IPS DF 19.7 (cell line): ENCODE measurements at regions not wholly inside any gene's neighbourhood (a gene's known extent, or its start where the extent isn't known, plus 50 kb on each side); places are given as distances from the start of the nearest gene placed in this dataset.

ENCODE experiments used
- DNase-seq: peaks from one replicate; pipeline ENCODE4 v3.0.0-alpha.2; 2013; ENCODE audit warnings: low read depth, low spot score

DNA sequence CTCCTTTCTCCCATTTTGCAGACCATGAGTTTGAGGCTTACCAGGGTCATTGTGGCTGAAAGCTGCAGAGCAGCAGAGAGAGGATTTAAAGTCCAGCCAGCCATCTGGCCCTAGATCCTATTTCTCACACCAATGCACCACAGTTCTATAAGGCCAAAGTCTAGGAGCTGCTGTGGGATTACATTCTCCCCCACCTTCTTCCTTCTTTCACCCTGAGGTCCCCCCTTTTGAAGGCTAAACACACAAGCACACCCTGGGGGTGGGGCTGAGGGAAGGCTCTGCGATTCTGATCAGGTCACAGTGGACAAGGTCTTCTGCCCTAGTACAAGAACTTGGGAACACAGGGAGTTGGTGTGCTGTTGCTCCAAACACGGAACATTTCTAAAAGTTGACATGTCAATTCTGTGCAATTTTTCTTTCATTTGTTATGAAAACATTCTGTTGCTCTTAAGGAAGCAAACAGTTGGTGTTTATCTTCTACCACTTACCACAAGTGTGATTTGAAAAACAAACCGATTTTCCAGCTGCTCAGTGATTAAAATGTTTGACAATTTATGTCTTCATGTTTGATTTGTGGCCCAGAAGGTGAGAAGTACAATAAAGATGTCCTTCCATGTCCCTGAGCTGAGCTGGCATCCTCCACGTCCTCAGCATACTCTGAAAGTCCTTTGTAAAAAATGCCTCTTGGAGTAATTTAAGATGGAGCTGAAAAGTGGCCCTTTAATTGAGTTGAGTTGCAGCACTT, 271.6 kb upstream of the PPP2R2D start:
- DNase-seq = no peak

DNA sequence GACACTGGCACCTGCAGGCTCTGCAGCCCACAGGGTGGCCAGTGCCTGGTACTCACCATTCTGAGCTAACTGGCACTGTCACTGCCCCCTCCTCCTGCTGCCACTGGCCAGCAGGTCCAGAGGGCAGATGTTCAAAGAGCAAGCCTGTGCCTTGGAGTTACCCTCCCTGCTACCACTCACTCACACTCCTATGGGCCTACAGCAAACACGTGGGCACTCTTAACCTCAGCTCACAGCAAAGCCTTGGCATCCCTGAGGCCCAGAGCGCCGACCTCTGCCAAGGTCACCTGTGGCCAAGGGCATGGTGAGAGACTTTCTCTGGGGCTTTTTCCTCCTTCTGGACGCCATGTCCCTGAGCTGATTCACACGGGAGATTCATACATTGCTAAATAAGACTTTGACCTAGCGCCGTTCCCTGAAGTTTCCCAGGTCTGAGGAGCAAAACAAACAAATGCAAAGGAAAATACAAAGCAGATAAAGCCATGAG, 270.0 kb upstream of the PPP2R2D start:
- no peak for DNase-seq

DNA sequence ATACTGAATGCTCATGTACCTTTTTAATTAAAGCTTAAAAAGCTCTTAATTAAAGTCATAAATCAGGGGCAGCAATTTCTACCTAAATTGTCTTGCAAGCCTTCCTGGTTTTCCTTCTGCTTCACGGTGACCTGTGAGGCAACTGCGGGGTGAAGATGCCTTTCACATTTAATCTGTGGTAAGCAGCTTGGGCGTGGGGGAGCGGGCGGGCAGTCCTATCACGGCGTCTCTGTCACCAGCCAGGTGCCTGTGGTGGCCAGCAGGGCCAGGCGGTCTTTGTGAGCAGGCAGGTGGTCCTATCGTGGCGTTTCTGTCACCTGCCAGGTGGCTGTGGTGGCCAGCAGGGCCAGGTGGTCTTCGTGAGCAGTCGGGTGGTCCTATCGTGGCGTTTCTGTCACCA, 269.2 kb upstream of the PPP2R2D start:
- no peak for DNase-seq

GRCh38 chr10:131635564-131636015, 265.2 kb upstream of the PPP2R2D start:
- DNase-seq = no peak

DNA sequence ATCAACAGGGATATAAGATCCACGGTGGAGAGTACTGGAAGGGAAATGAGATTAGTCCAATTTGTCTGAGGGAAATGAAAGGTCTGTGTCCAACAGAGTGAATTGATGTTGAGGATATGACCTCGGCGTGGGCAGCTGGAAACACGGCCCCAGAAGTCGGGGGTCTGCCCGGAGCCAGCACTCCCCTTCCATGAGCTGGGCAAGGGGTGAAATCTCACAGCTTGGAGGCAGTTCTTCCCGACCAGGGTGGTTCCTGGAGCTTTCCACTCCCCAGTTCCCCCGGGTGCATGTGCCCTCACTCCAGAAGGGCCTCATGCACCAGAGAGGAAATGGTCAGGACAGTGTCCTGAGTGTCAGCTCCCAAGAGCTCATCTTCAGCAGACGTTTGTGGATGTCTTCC, 264.7 kb upstream of the PPP2R2D start:
- DNase-seq = no peak

GRCh38 chr10:131636841-131637724, 263.7 kb upstream of the PPP2R2D start:
- DNase-seq = no peak

DNA sequence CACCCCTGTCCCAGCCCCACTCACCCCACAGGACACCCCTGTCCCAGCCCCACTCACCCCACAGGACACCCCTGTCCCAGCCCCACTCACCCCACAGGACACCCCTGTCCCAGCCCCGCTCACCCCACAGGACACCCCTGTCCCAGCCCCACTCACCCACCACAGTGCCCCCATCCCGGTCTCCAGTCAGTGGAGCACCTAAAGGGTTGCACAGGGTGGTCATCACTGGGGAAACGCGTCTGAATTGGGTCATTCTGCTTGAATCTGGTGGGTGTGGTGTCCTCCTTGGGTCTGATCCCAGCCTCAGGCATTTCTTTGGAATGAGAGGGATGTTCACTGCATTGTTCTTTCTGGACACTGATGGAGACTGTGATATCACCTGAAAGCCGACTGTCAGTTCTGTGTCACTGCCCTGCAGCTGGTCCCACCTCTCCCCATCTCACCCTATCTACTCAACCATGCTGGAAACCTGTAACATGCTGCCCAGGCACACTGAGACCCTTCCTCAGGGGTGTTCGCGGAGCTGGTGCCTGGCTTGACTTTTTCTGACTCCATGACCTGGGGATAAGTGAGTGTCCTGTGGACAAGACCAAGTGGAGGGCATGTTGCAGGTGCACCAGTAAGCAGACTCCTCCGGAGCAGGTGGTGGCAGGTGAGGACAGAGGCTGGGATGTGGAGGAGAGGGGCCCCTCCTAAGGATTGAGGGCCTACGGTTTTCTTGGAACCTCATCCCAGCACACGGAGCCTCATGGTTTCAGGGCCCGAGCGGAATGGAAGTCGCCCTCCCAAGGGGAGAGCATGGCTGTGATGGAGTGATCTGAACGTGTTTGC, 262.5 kb upstream of the PPP2R2D start:
- DNase-seq = no peak

DNA sequence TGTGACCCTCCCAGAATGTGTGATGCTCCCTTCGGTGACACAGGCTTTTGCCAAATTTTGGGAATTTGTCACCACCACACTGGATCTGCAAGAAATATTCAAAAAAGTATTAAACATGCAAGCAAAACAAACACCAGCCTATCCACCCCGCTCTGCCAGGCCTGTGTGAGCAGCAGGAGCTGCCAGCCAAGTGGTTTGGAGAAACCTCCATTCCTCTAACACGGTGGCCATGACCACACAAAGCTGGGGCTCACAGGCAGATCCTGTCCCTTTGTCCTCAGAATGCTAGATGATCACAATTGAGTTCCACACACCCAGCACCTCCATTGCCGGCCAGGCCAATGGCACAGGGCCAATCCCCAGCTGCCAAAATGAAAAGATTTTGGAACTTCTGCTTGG, 261.9 kb upstream of the PPP2R2D start:
- no peak for DNase-seq

GRCh38 chr10:131640045-131640644, 260.7 kb upstream of the PPP2R2D start:
- DNase-seq = no peak

DNA sequence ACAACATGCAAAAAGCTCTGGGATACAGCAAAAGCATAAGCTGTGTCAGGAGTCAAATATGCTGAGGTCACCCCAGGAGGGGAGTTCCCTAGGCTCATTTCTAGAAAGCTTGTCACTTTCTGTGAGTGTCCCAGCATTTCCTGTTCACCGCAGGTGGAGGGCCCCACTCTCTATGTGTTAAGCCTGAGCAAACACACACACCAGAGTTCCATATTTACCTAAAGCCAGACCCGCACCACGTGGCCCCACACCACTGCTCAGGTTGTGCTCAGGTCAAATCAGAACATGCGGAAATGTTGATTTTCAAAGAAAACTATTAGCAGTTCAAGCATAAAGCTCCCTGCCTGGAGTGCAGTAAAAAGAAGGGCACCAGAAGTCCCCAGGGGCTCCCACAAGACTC, 259.6 kb upstream of the PPP2R2D start:
- no peak for DNase-seq

DNA sequence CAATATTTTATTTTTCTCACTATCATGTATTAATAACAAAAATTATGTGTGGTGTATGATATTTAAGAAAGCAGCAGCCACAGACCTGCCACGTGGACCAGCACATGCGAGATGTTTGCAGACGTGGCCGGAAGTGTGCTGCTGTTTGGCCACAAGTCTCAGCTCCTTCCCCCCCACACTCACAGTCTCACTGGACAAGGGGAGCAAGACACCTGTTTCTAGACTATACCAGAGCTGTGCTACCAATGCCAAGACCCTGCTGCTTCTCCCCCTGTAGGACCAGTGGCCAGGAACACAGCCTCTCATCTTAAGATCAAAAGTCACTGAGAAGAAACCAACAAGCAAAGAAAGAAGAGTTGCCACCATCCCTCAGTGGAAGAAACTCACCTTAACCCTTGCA, 258.9 kb upstream of the PPP2R2D start:
- DNase-seq = no peak

GRCh38 chr10:131642966-131643365, 257.8 kb upstream of the PPP2R2D start:
- no peak for DNase-seq

DNA sequence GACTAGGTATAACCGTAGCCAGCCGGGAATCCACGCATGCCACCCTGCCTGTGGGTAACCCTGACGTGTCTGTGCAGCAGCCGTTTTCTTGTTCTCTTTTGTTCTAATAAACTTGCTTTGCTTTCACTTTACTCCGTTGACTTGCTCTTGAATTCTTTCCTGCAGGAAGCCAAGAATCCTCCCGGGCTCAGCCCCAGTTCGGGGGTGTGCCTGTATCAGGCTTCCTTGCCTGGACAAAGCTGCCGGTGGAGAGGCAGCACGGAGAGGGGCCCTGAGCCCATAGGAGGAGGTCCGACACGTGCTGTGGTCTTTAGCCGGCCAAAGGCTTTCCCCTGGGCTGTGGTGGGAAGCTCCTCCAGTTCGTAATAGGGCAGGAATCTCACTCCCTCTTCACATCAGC, 256.5 kb upstream of the PPP2R2D start:
- no peak for DNase-seq

DNA sequence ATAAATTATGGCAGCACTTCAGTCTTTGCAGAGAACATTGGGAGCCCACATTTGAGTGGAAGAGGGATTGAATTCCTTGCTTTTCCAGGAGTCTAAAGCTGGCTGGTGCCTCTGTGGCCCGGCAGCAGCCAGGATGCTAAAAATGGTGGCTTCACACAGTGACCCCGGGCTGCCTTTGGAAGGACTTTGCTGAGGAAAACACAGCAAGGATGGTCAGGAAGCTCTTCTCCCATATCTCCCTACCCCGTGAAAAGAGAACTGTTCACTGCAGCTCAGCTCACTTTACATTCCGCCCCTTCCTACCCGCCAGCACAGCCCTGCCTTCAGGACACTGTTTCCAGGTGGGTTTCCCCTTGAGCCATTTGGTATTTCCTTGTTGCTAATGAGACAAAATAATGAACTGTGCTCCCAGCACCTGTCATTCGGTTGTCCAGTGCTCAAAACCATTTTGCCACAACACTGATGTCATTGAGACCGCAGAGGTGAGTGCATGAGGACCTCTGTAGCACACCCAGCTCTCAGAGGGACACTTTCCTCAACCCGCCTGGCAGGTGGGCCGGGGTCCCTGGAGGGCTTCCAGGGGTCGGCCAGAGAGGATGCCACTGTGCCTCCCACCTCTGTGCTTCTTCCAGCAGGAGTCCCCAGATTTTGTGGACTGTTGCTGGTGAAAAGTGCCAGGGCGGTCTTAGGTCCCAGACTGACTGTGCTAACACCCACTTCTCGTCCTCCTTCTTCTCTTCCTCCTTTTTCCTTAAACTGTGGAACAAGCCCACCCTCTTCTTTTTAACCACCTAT, 255.7 kb upstream of the PPP2R2D start:
- DNase-seq = no peak

GRCh38 chr10:131645756-131646155, 255.1 kb upstream of the PPP2R2D start:
- no peak for DNase-seq

DNA sequence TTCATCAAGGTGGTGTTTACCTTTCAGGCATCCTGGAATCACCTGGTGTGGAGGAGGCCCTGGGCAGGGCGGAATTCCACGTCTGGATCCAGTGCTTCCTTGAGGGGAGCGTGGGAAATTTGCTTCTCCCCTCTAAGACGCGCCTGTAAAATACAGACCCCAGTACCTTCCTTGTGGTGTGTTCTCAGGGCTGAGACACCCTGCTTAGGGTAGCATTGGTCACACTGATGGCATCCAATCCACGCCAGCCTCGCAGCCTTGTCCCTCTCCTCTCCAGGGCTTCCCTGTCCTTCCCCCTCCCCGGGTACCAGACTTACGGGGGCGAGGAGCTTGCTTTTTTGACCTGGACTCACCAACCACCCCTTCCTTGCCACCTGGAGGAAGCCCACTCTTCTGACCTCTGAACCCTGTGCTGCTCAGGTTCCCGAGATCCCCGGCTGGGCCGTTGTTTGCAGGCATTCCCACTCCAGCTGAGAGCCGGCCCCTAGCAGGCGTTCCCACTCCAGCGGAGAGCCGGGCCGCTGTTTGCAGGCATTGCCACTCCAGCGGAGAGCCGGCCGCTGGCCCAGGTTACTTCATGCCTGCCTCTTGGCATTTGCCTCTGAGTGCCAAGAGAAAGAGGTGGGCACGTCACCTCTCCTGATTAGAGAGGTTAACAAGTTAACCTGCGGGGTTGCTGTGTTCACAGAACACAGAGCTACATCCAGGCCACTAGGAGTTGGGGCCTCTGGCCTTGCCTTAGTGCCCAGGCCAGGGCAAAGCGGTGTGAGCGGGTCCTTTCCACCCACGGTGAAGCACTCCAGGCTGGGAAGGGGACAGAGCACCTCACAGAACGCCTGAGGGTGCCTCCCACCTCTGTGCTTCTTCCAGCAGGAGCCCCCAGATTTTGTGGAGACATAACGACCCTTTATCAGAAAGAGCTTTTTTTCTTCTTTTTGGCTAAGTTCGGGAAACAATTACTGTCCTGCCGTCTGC, 254.0 kb upstream of the PPP2R2D start:
- DNase-seq = no peak

GRCh38 chr10:131647789-131648188, 253.0 kb upstream of the PPP2R2D start:
- no peak for DNase-seq

DNA sequence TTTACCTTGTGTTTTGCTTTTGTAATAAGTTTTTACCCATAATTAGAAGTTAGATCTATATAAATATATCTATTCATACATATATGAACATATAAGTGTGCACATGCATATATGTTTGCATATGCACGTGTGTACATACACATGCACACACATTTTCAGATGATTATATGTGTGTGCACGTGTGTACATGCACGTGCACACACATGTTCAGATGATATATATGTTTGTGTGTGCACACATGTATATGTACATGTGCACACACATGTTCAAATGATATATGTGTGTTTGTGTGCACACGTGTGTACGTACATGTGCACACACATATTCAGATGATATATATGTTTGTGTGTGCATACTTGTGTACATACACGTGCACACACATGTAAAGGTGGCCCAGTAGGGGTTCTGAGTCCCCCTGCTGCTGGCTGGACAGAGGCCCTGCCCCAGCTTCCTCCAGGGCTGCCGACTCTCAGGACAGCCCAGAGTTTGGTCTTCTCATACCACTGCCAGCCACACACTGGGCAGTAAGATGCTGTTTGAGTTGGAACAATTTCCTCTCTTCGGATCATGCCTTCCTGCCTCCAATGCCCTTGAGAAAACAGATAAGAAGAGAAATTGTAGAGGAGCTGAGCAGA, 252.3 kb upstream of the PPP2R2D start:
- no peak for DNase-seq

GRCh38 chr10:131649617-131650016, 251.2 kb upstream of the PPP2R2D start:
- DNase-seq = no peak
